ENCODE measurements at regions not wholly inside any gene's neighbourhood (a gene's known extent, or its start where the extent isn't known, plus 50 kb on each side); places are given as distances from the start of the nearest gene placed in this dataset.

DNA sequence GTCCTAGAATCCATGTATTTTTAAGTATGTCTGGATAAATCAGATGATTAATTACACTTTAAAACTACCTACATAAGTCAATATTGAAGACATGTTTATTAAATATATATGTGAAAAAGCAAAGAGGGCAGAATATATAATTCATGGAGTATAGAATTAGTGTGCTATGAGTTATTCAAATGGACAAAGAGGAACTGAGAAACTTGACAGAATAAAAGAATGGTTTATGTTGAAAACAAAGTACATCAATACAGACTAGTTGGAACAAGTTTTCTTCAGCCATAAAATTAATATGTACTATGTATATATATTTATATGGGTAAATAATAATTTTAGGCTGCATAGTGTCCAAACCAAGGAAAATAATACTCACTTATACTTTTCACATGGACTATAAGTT is 173.5 kb downstream of the NPFFR2 start:
- DNase-seq = no peak

DNA sequence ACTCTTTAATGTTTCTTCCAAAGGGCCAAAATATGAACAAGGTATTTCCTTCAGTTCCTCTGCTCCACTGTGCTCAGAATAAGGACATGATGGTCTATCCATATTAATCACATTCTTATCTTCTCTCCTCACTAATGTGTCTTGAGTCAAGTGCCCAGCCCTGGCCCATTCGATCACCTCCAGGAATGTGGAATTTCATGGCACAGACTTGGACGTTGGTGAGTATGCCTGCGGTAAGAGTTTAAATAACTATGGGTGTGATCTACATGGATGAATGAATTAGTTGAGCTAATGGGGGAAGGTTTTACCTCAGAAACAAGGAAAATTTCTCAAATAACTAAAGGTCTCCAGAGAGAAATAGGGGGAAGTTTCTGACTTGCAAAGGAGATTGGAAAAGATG is 174.0 kb downstream of the NPFFR2 start:
- no peak for DNase-seq

DNA sequence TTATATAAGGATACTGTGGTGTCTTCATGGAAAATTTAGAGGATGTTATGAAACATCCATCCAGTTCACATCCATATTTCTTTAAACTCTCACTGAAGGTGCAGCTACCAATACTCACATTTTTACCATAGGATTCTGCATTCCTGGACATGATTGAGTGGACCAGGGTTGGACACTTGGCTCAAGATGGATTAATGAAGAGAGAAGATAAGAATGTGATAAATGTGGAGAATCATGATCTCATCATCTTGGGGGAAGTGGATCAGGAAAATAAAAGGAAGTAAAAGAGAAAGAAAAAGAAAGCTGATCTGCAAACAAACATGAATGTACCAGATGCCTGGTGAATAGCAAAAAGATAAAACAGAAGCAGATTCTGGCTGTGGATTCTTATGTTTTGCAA is 175.4 kb downstream of the NPFFR2 start:
- peak; percentile 22 for DNase-seq

DNA sequence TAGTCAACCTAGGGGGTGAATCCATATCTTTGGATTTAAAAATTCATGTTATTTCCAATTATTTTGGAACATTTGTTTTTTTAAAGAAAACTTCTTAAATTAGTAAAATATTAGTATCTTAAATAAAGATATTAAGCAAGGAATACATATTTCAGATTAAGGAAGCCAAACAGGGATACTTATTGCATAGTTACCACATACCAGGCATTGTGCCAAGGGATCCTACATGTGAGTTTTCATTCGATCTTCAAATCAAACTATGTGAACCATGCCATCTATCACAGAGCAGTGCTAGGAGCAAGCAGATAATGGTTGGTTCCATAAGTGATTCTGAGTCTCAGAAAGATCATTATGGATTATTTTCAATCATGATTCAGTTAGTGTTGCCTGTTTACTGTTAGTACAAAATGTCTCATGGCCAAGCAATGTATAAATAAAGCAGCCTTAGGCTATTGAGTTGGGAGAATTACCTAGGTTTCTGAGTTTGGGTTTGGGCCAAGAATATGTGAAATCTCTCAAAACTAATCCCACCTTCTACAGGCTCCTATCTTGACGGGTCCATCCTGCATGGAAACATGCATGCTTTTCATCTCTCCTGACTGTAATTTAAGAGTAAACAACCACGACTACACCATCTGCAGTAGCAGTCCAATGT is 176.7 kb downstream of the NPFFR2 start:
- DNase-seq = peak; percentile 5

DNA sequence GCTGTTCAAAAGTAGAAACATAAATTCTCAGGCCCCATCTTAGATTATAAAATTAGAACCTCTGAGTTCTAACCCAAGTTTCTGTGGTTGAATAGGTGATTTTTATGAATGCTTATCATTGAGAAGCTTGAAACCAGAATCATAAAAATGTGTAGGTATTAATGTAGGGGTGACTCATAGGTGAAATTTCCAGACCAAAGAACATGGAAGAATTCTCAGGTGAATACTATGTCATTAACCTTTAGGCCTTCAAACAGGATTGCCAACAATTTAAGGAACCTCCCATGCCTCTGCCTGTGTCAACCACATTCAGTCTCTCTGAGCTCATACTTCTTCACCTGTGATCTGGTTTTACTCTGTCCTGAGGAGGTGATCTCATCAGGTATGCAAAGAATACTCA is 177.8 kb downstream of the NPFFR2 start:
- no peak for DNase-seq

DNA sequence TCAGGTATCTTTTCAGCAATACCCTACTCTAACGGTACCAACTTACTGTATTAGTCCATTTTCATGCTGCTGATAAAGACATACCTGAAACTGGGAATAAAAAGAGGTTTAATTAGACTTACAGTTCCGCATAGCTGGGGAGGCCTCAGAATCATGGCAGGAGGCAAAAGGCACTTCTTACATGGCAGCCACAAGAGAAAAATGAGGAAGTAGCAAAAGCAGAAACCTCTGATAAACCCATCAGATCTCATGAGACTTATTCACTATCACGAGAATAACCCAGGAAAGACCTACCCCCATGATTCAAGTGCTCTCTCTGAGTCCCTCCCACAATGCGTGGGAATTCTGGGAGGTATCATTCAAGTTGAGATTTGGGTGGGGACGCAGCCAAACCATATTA is 182.0 kb downstream of the NPFFR2 start:
- peak; percentile 11 for DNase-seq

DNA sequence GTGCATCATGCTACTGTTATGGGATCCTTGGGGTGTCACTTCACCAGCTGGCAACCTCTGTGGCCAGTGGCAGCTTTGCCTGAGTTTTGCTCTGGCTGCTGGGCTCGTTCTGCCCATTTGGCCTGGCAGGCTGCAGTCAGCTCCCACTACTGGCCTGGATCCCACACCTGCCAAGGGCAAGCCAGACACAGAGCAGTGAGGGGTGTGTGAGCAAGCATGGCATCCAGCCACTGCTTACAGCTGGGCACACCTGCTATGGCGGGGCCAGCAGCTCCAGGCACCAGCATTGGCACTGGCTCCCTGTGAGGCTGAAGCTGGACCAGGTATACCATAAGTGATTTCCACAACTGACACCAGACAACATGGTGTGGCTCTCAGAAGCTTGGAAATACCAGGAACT is 183.4 kb downstream of the NPFFR2 start:
- DNase-seq = no peak

DNA sequence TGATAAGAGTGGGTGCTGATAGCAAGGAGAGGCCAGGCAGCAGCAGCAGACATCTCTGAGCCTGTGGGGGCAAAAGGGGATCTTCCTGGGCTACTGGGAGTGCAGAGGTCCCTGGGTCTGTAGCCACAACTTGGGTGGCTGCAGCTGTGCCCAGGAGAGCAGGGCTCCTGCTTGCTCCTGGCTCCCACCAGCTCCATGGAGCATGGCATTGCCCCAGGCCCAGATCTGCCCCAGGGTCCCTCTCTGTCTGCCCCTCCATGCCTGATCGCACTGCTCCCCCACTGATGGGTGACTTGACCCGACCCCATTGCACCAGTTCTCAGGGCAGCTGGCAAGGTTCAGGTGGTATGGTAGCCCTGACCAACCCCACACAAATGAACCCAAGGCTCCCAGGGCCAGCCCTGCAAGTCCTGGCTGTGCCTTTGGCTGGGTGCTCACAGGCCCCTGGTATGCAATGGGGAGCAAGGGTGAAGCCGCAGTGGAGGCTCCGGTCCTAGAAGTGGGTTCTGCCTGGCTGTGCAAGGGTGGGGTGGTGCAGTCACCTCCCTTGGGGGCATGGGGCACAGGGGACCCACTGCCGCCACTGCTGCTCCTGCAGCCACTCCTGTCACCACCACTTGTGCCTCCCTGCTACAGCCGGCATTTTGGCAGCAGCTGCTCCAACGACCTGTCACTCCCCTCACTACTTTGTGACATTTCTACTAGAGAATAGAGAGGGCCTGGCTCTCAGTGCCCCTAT is 184.9 kb downstream of the NPFFR2 start:
- no peak for DNase-seq

DNA sequence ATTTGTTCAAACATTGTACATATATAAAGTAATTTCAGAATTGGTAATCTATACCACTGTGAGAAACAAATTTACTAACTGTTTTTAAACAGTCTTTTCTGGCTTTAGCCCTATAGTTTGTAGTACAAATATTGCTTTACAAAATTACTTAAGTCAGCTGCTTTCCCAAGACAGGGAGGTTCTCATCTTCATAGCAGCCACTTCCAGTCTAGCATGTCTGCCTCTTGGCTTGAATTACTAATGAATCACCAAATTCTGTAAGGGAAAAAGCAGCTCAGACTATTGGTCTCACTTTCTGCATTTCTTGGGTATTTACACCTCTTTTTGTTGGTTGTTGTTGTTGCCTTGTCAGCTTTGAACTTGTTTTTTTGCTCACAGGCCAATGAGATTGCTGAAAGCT is 187.2 kb downstream of the NPFFR2 start:
- DNase-seq = no peak
